ENCODE measurements at regions not wholly inside any gene's neighbourhood (a gene's known extent, or its start where the extent isn't known, plus 50 kb on each side); places are given as distances from the start of the nearest gene placed in this dataset.

- no peak for DNase-seq (ENCODE audit: extremely low spot score, insufficient read length, low read depth)
These were observed 57.9 kb upstream of the EPAS1 start for GRCh38 chr2:46239175-46239846.

DNA sequence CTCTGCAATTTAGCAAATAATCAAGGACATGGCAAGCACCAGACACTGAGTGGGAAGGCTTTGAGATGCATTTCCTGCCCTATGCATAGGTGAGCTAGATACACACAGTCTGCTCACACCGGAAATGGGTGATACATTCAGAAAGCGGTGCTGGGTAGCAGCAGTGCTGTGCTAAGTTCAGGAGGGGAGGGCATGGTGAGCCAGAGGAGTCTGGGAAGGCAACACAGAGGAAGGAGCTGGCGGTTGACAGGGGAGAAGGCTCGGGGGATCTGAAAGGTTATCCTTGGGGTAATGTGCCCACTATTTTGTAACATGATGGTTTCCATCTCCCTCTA is 57.4 kb upstream of the EPAS1 start:
- DNase-seq (ENCODE audit: extremely low spot score, insufficient read length, low read depth), result peak; percentile 9
- FAIRE-seq, result peak; percentile 58

More at GRCh38 chr2:46239175-46239846, 57.9 kb upstream of the EPAS1 start:
- FAIRE-seq, result no peak

DNA sequence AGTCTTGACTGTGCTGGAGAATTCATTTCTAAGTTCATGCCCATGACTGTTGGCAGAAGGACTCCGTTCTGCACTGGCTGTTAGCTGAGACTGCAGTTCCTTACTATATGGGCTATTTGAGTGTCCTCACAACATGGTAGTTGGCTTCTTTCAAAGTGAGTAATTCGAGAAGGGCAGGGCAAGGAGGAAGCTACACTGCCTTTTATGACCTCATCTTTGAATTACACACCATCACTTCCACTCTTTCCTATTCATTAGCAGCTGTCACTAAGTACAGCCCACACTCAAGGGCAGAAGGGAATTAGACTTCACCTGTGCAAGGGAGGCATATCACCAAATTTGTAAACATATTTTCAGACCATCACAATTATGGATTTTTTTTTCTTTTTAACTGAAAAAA is 55.9 kb upstream of the EPAS1 start:
- FAIRE-seq, result no peak
- DNase-seq (ENCODE audit: extremely low spot score, insufficient read length, low read depth), result no peak

DNA sequence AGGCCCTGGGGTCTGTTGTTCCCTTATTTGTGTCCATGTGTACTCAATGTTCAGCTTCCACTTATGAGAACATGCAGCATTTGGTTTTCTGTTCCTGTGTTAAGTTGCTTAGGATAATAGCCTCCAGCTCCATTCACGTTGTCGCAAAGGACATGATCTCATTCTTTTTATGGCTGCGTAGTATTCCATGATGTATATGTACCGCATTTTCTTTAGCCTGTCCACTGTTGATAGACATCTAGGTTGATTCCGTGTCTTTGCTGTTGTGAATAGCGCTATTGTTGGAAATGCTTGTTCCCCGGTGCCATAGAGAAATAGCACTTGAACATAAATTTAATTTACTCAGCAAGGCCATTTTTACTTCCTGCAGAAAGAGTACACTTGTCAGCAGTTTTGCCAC is 51.3 kb upstream of the EPAS1 start:
- FAIRE-seq, result peak; percentile 18
- DNase-seq (ENCODE audit: extremely low spot score, insufficient read length, low read depth), result no peak

DNA sequence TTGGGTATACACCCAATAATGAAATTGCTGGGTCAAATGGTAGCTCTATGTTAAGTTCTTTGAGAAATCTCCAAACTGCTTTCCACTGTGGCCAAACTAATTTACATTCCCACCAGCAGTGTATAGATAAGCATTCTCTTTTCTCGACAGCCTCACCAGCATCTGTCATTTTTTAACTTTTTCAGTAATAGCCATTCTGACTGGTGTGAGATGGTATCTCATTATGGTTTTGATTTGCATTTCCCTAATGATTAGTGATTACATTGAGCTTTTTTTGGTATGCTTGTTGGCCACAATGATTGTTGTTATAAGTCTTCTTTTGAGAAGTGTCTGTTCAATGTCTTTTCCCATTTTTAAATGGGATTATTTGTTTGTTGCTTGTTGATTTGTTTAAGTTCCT is 50.4 kb upstream of the EPAS1 start:
- FAIRE-seq (peak; percentile 93), DNase-seq (ENCODE audit: extremely low spot score, insufficient read length, low read depth) (no peak)

Data from GM18507 (cell line).